Aorta (tissue), 5 donors: ENCODE measurements at regions not wholly inside any gene's neighbourhood (a gene's known extent, or its start where the extent isn't known, plus 50 kb on each side); places are given as distances from the start of the nearest gene placed in this dataset.
"Not testable (repeated sequence)": the region's sequence is repeated elsewhere in the genome, so short reads cannot be mapped to it uniquely, and the experiment has no call there.

Experiments
- ATAC-seq: fragments of 200-7000 bp; cut with Tn5 transposase; one replicate; pipeline ENCODE4 v1.9.1; 2022; ENCODE audit warnings: moderate library complexity; ENCODE audit not compliant: low FRiP score
- DNase-seq, 2 donors: peaks; one replicate each; pipeline ENCODE4 v3.0.0-alpha.2; 2020
- H3K27ac ChIP-seq, 2 donors: one replicate each; pipeline ENCODE4 v1.5.1; 2013; ENCODE audit warnings: low read length in 2 of 2, mild to moderate bottlenecking in 2 of 2, moderate library complexity in 2 of 2, control low read depth in 1 of 2, inconsistent platforms in 1 of 2, low read depth in 1 of 2
- H3K27me3 ChIP-seq, 2 donors: one replicate each; pipeline ENCODE4 v1.6.1; 2013; ENCODE audit warnings: control low read depth in 1 of 2, low read length in 1 of 2, mild to moderate bottlenecking in 1 of 2, moderate library complexity in 1 of 2; ENCODE audit not compliant: insufficient read depth in 2 of 2, control insufficient read depth in 1 of 2
- H3K36me3 ChIP-seq, 2 donors: one replicate each; pipeline ENCODE4 v1.6.1; 2013; ENCODE audit warnings: control low read depth in 1 of 2, low read length in 1 of 2, mild to moderate bottlenecking in 1 of 2; ENCODE audit not compliant: insufficient read depth in 2 of 2, control insufficient read depth in 1 of 2
- H3K4me1 ChIP-seq, 2 donors: one replicate each; pipeline ENCODE4 v1.6.1; 2013; ENCODE audit warnings: low read length in 2 of 2, control low read depth in 1 of 2, mild to moderate bottlenecking in 1 of 2, moderate library complexity in 1 of 2; ENCODE audit not compliant: insufficient read depth in 2 of 2, control insufficient read depth in 1 of 2
- H3K4me3 ChIP-seq, 2 donors: one replicate each; pipeline ENCODE4 v1.5.1; 2013; ENCODE audit warnings: low read length in 2 of 2, control low read depth in 1 of 2, mild to moderate bottlenecking in 1 of 2
- H3K9me3 ChIP-seq: one replicate; pipeline ENCODE4 v1.6.1; 2013; ENCODE audit warnings: mild to moderate bottlenecking, low read length; ENCODE audit not compliant: control insufficient read depth
- WGBS, 2 donors: extraction: QIAGEN DNeasy Blood & Tissue Kit; methylation state at CpG; one replicate each; pipeline ENCODE4 v1.1.7; 2013; 5-methylcytosine and 5-hydroxymethylcytosine counted together
- intact Hi-C, 2 donors: fragments of 100-400 bp; cut with DNase I; formaldehyde crosslinking; loops; one replicate each; pipeline versions ENCODE4 v1.14.2 to v1.15.0; 2022
- donor health status: healthy with polysubstance abuse.
- donor health status: Bipolar disorder and iron deficiency.
- donor health status: DM: no; HTN: no; CAD: no.
- donor health status: DM: no; HTN: no; CAD: no.
- donor health status: DM: yes; HTN: yes; CAD: no.

GRCh38 chr1:221272940-221273339 lies 393.7 kb downstream of the HLX start:
- Histone ChIP-seq H3K36me3 (no peaks in the 10 kb centered on the region), H3K4me3 (no peak overlapping the region), H3K4me1 (no peaks in the 10 kb centered on the region), H3K27ac (no peak overlapping the region), H3K27me3 (peaks cover 0 to 2% of the 10 kb centered on the region in 2 donors), H3K9me3 (no peaks in the 10 kb centered on the region)
- ATAC-seq = no peak
- intact Hi-C loops = no loop called here
- no peak for DNase-seq
- 91 to 94% methylated on average over 3 of the region's 3 CpGs for WGBS, 2 donors

GRCh38 chr1:221274373-221274772 lies 395.1 kb downstream of the HLX start:
- intact Hi-C loops = no loop called here
- Histone ChIP-seq H3K36me3 (no peaks in the 10 kb centered on the region), H3K27me3 (peaks cover 0 to 2% of the 10 kb centered on the region in 2 donors), H3K4me3 (no peak overlapping the region), H3K4me1 (no peaks in the 10 kb centered on the region), H3K27ac (no peak overlapping the region), H3K9me3 (no peaks in the 10 kb centered on the region)
- WGBS, 2 donors = 58 to 88% methylated on average over 6 of the region's 6 CpGs
- DNase-seq (no peak), ATAC-seq (peak; percentile 33)

- 82 to 83% methylated on average over 1 of the region's 1 CpG for WGBS, 2 donors
- no peak for ATAC-seq
These were observed 397.7 kb downstream of the HLX start for GRCh38 chr1:221276896-221277409.

GRCh38 chr1:221279146-221279545 lies 399.9 kb downstream of the HLX start:
- H3K4me3 ChIP-seq = no peak overlapping the region
- ATAC-seq (no peak), DNase-seq (no peak)
- no peaks in the 10 kb centered on the region for H3K9me3 ChIP-seq
- H3K27ac ChIP-seq = no peak overlapping the region
- no peaks in the 10 kb centered on the region for H3K36me3 ChIP-seq
- intact Hi-C loops = no loop called here
- H3K4me1 ChIP-seq = no peaks in the 10 kb centered on the region
- no peaks in the 10 kb centered on the region for H3K27me3 ChIP-seq

More at GRCh38 chr1:221276896-221277409, 397.7 kb downstream of the HLX start:
- Histone ChIP-seq H3K4me3 (no peak overlapping the region), H3K9me3 (no peaks in the 10 kb centered on the region), H3K4me1 (no peaks in the 10 kb centered on the region), H3K27ac (no peak overlapping the region), H3K36me3 (no peaks in the 10 kb centered on the region), H3K27me3 (peaks cover 0 to 2% of the 10 kb centered on the region in 2 donors)
- intact Hi-C loops = no loop called here
- no peak for DNase-seq

- DNase-seq (no peak), ATAC-seq (no peak)
- Histone ChIP-seq H3K27ac (no peak overlapping the region), H3K36me3 (no peaks in the 10 kb centered on the region), H3K9me3 (no peaks in the 10 kb centered on the region), H3K4me1 (no peaks in the 10 kb centered on the region), H3K4me3 (no peak overlapping the region), H3K27me3 (no peaks in the 10 kb centered on the region)
- WGBS, 2 donors = 5 to 11% methylated on average over 1 of the region's 1 CpG
- intact Hi-C loops = no loop called here
These were observed 404.3 kb downstream of the HLX start for GRCh38 chr1:221283532-221283931.

- Histone ChIP-seq H3K27me3 (no peaks in the 10 kb centered on the region), H3K36me3 (no peaks in the 10 kb centered on the region), H3K9me3 (no peaks in the 10 kb centered on the region), H3K27ac (no peak overlapping the region), H3K4me1 (no peaks in the 10 kb centered on the region), H3K4me3 (no peak overlapping the region)
- intact Hi-C loops = no loop called here
- WGBS, 2 donors = 2 to 4% methylated on average over 1 of the region's 1 CpG
- DNase-seq (no peak), ATAC-seq (no peak)
These were observed 404.8 kb downstream of the HLX start for GRCh38 chr1:221284028-221284427.

GRCh38 chr1:221284991-221285390 lies 405.7 kb downstream of the HLX start:
- H3K27ac ChIP-seq, ATAC-seq, DNase-seq, H3K4me1 ChIP-seq, H3K9me3 ChIP-seq, H3K36me3 ChIP-seq, H3K27me3 ChIP-seq, H3K4me3 ChIP-seq, intact Hi-C loops: not testable (repeated sequence)
- 79 to 86% methylated on average over 14 of the region's 14 CpGs for WGBS, 2 donors

GRCh38 chr1:221285458-221286210 lies 406.4 kb downstream of the HLX start:
- WGBS, 2 donors = 96 to 97% methylated on average over 37 to 45 of the region's 45 CpGs
- intact Hi-C loops, H3K36me3 ChIP-seq, H3K4me3 ChIP-seq, H3K27ac ChIP-seq, DNase-seq, H3K4me1 ChIP-seq, ATAC-seq, H3K27me3 ChIP-seq, H3K9me3 ChIP-seq: not testable (repeated sequence)

- WGBS, 2 donors = 7 to 14% methylated on average over 1 of the region's 1 CpG
- no peak for DNase-seq
- ATAC-seq = no peak
- intact Hi-C loops = no loop called here
- no peaks in the 10 kb centered on the region for H3K27me3 ChIP-seq
- no peak overlapping the region for H3K27ac ChIP-seq
- H3K36me3 ChIP-seq = no peaks in the 10 kb centered on the region
- H3K4me1 ChIP-seq = no peaks in the 10 kb centered on the region
- H3K9me3 ChIP-seq = no peaks in the 10 kb centered on the region
- H3K4me3 ChIP-seq = no peak overlapping the region
These were observed 407.2 kb downstream of the HLX start for GRCh38 chr1:221286399-221286798.
